ENCODE measurements at regions not wholly inside any gene's neighbourhood (a gene's known extent, or its start where the extent isn't known, plus 50 kb on each side); places are given as distances from the start of the nearest gene placed in this dataset.

GRCh38 chr7:49297958-49298357, 373.6 kb downstream of the CDC14C start:
- TF ChIP-seq CTCF (IDR thresholded peaks at IDR 0.05 in 4 of 5, conservative IDR thresholded peaks at IDR 0.05 in 1 of 5) = no peak
- TF ChIP-seq POLR2A (IDR thresholded peaks at IDR 0.05) = no peak
